H1 (cell line): ENCODE measurements at regions not wholly inside any gene's neighbourhood (a gene's known extent, or its start where the extent isn't known, plus 50 kb on each side); places are given as distances from the start of the nearest gene placed in this dataset.

Source experiments
- BACH1 ChIP-seq: IDR thresholded peaks from 2 replicates; pipeline ENCODE4 v1.6.1; 2012; ENCODE audit warnings: low read length, improper control_type of control experiment
- CHD1 ChIP-seq: IDR thresholded peaks from 2 replicates; pipeline ENCODE4 v1.6.1; 2012; ENCODE audit warnings: low read depth, low read length, improper control_type of control experiment
- EP300 ChIP-seq, 2 experiments: IDR thresholded peaks; 1 replicate in 1 of 2; 2 replicates in 1 of 2; pipeline ENCODE4 v1.6.1; 2011 to 2012; ENCODE audit warnings: low read depth in 2 of 2, low read length in 2 of 2, mild to moderate bottlenecking in 2 of 2, borderline replicate concordance in 1 of 2, inconsistent platforms in 1 of 2, moderate library complexity in 1 of 2
- HDAC2 ChIP-seq, 2 experiments: fragments of 300-600 bp in 1 of 2; sonication (generic) in 1 of 2; IDR thresholded peaks; 2 replicates each; pipeline ENCODE4 v1.6.1; 2011 to 2012; ENCODE audit warnings: low read depth in 2 of 2, low read length in 2 of 2, mild to moderate bottlenecking in 2 of 2, moderate library complexity in 2 of 2, borderline replicate concordance in 1 of 2, inconsistent platforms in 1 of 2
- NANOG ChIP-seq: IDR thresholded peaks from 2 replicates; pipeline ENCODE4 v1.6.1; 2011; ENCODE audit warnings: low read length, low read depth, mild to moderate bottlenecking, inconsistent platforms; ENCODE audit not compliant: insufficient read depth, poor library complexity, severe bottlenecking
- POLR2A ChIP-seq, 2 experiments: IDR thresholded peaks; 1 replicate in 1 of 2; 2 replicates in 1 of 2; pipeline ENCODE4 v1.6.1; 2011; ENCODE audit warnings: low read depth in 2 of 2, low read length in 2 of 2, mild to moderate bottlenecking in 2 of 2; ENCODE audit errors: control extremely low read depth in 1 of 2
- POLR2AphosphoS5 ChIP-seq: IDR thresholded peaks from 2 replicates; pipeline ENCODE4 v1.6.1; 2011; ENCODE audit warnings: low read depth, low read length
- RBBP5 ChIP-seq: IDR thresholded peaks from 2 replicates; pipeline ENCODE4 v1.7.1; 2012; ENCODE audit warnings: low read depth, mild to moderate bottlenecking, inconsistent platforms, low read length, moderate library complexity, borderline replicate concordance
- TEAD4 ChIP-seq: IDR thresholded peaks from 2 replicates; pipeline ENCODE4 v1.6.1; 2012; ENCODE audit warnings: low read depth, low read length, inconsistent platforms, mixed read lengths
- YY1 ChIP-seq: IDR thresholded peaks from 2 replicates; pipeline ENCODE4 v1.6.1; 2011; ENCODE audit warnings: low read depth, mild to moderate bottlenecking, low read length
- ZNF274 ChIP-seq: IDR thresholded peaks from 2 replicates; pipeline ENCODE4 v1.7.0; 2012; ENCODE audit warnings: low read length, borderline replicate concordance; ENCODE audit errors: extremely low read depth
- TF ChIP-seq, protein P1 (sequence below), 3 experiments: IDR thresholded peaks; 1 replicate in 2 of 3; 2 replicates in 1 of 3; pipeline versions ENCODE4 v1.5.1 to v1.6.1; 2011; ENCODE audit warnings: low read length in 3 of 3, mild to moderate bottlenecking in 3 of 3, inconsistent platforms in 2 of 3, low read depth in 1 of 3, moderate library complexity in 1 of 3; ENCODE audit not compliant: insufficient read depth in 1 of 3; ENCODE audit errors: control extremely low read depth in 1 of 3

DNA sequence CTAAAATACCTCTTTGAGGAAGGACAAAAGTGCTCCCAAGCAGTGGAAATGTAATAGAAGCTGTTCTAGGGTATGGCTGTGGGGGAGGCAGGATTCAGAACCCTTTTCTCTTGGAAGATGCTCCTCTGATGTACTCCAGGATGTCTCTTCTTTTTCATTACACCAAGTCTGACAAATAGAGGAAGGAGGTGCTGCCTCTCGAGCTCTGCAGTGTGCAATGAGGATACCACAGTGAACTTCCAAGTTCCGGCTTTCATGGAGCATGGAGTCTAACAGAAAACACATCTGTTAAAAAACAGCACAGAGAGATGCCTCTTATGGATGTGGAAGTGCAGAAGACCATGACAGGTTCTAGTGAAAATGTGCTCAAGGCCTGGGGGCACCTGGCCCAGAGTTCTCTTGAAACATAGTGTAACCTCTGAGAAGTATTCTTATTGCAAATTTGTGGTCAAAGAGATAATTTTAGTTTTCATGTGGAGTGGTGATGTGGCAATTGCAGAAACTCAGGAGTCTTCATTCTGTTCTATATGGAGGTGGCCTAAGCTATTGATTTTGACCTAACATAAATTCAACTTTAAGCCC, 362.0 kb upstream of the CITED2 start:
- TF ChIP-seq, protein P1, sequence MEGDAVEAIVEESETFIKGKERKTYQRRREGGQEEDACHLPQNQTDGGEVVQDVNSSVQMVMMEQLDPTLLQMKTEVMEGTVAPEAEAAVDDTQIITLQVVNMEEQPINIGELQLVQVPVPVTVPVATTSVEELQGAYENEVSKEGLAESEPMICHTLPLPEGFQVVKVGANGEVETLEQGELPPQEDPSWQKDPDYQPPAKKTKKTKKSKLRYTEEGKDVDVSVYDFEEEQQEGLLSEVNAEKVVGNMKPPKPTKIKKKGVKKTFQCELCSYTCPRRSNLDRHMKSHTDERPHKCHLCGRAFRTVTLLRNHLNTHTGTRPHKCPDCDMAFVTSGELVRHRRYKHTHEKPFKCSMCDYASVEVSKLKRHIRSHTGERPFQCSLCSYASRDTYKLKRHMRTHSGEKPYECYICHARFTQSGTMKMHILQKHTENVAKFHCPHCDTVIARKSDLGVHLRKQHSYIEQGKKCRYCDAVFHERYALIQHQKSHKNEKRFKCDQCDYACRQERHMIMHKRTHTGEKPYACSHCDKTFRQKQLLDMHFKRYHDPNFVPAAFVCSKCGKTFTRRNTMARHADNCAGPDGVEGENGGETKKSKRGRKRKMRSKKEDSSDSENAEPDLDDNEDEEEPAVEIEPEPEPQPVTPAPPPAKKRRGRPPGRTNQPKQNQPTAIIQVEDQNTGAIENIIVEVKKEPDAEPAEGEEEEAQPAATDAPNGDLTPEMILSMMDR (IDR thresholded peaks at IDR 0.05; ENCODE audit: control extremely low read depth in 1 of 3, insufficient read depth in 1 of 3, low read depth in 1 of 3, low read length in 3 of 3) = no peak
- TF ChIP-seq ZNF274 (no peak), NANOG (no peak), CHD1 (no peak), POLR2AphosphoS5 (no peak), POLR2A (IDR thresholded peaks at IDR 0.05; ENCODE audit: control extremely low read depth in 1 of 2, low read depth in 2 of 2, low read length in 2 of 2) (no peak), TEAD4 (no peak), YY1 (no peak), BACH1 (no peak), RBBP5 (no peak), HDAC2 (IDR thresholded peaks at IDR 0.05; ENCODE audit: borderline replicate concordance in 1 of 2, low read depth in 2 of 2, low read length in 2 of 2) (no peak), EP300 (IDR thresholded peaks at IDR 0.05; ENCODE audit: borderline replicate concordance in 1 of 2, low read depth in 2 of 2, low read length in 2 of 2) (no peak)
